Activated CD8-positive, alpha-beta T cell treated with anti-CD3 and anti-CD28 coated beads for 36 hours (primary cell): ENCODE measurements at regions not wholly inside any gene's neighbourhood (a gene's known extent, or its start where the extent isn't known, plus 50 kb on each side); places are given as distances from the start of the nearest gene placed in this dataset.
"Not testable (repeated sequence)": the region's sequence is repeated elsewhere in the genome, so short reads cannot be mapped to it uniquely, and the experiment has no call there.

Experiments used
- ATAC-seq: fragments of 200-7000 bp; cut with Tn5 transposase; one replicate; pipeline ENCODE4 v1.10.0; 2021; ENCODE audit warnings: mild to moderate bottlenecking, moderate library complexity
- CTCF ChIA-PET: fragments of 350-600 bp; sonication (Branson Sonifier 250); formaldehyde crosslinking; loops from one replicate; lab custom pipeline; 2021; ENCODE audit warnings: antibody characterized with exemption; lab: Charles Lee
- POLR2A ChIA-PET: fragments of 350-600 bp; sonication (Branson Sonifier 250); formaldehyde crosslinking; loops from one replicate; lab custom pipeline; 2021; ENCODE audit warnings: antibody characterized with exemption; lab: Charles Lee
- DNase-seq: peaks from one replicate; pipeline ENCODE4 v3.0.0-alpha.2; 2020
- H3K27ac Mint-ChIP-seq: one replicate; pipeline ENCODE4 v1.8.0; 2021; ENCODE audit warnings: mild to moderate bottlenecking, mixed read lengths
- H3K27me3 Mint-ChIP-seq: one replicate; pipeline ENCODE4 v1.8.0; 2021; ENCODE audit warnings: mixed read lengths
- H3K36me3 Mint-ChIP-seq: one replicate; pipeline ENCODE4 v1.8.0; 2021; ENCODE audit warnings: low read depth, mixed read lengths
- H3K4me1 Mint-ChIP-seq: one replicate; pipeline ENCODE4 v1.8.0; 2021; ENCODE audit warnings: low read depth, mixed read lengths
- H3K4me3 Mint-ChIP-seq: one replicate; pipeline ENCODE4 v1.8.0; 2021; ENCODE audit warnings: mild to moderate bottlenecking, moderate library complexity, mixed read lengths
- H3K9me3 Mint-ChIP-seq: one replicate; pipeline ENCODE4 v1.8.0; 2021; ENCODE audit warnings: mixed read lengths
- intact Hi-C: fragments of 100-400 bp; cut with micrococcal nuclease; formaldehyde crosslinking; loops from one replicate; pipeline ENCODE4 v1.10.0; 2022
- TF ChIP-seq, protein P1 (sequence below): fragments of 200-600 bp; IDR thresholded peaks from one replicate; pipeline ENCODE4 v1.8.0; 2022; ENCODE audit warnings: antibody characterized with exemption, mild to moderate bottlenecking

DNA sequence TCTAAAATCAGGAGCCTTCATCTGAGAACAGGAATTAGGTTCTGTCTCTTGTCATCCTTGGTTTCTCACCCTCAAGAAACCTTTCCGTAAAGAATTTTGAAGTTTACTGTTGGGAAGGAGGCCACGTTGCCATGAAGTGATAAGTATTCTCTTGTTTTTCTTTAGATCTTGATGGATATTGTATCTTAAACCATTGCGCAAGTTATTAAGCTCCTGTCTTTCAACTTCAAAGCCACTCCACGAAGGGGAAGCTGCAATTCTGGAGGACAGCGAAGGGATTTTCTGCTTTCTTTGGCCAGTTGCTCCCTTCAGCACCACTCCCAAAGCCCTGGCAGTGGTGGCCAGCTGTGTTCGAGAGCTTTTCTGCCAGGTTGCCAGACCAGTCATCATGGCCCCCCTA lies 198.1 kb upstream of the EXOC2 start:
- Mint-ChIP-seq H3K4me3 (no peak overlapping the region), H3K9me3 (no peaks in the 10 kb centered on the region), H3K27ac (no peak overlapping the region), H3K27me3 (peaks cover 2% of the 10 kb centered on the region), H3K36me3 (no peaks in the 10 kb centered on the region), H3K4me1 (no peaks in the 10 kb centered on the region)
- intact Hi-C loops = no loop called here
- DNase-seq (no peak), ATAC-seq (no peak)
- TF ChIP-seq, protein P1, sequence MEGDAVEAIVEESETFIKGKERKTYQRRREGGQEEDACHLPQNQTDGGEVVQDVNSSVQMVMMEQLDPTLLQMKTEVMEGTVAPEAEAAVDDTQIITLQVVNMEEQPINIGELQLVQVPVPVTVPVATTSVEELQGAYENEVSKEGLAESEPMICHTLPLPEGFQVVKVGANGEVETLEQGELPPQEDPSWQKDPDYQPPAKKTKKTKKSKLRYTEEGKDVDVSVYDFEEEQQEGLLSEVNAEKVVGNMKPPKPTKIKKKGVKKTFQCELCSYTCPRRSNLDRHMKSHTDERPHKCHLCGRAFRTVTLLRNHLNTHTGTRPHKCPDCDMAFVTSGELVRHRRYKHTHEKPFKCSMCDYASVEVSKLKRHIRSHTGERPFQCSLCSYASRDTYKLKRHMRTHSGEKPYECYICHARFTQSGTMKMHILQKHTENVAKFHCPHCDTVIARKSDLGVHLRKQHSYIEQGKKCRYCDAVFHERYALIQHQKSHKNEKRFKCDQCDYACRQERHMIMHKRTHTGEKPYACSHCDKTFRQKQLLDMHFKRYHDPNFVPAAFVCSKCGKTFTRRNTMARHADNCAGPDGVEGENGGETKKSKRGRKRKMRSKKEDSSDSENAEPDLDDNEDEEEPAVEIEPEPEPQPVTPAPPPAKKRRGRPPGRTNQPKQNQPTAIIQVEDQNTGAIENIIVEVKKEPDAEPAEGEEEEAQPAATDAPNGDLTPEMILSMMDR = no peak
- POLR2A ChIA-PET = no interaction called here
- CTCF ChIA-PET = interaction anchor here (0.9 kb wide), 1 partner anchor 169 kb away, joined by 3 read pairs; no protein-coding TSS in a partner anchor

DNA sequence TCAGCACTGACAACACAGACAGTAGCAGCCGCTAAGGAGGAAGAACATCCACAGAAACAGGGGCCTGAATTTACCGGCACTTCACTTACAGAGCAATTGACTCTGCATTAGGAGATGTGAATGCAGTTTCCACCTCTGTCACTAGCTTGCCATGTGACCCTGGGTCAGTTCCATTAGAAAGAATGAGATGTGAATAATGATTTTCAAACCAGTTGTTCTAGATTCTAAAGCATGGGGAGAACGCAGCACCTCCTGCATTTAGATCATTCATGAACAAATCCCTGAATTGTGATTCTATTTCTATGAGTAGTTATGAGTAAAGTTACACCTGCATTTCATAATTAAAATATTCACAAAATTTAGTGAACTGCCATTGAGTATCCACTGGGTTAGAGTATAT lies 197.3 kb upstream of the EXOC2 start:
- H3K4me1 Mint-ChIP-seq = peaks cover 3% of the 10 kb centered on the region
- H3K9me3 Mint-ChIP-seq = no peaks in the 10 kb centered on the region
- intact Hi-C loops = no loop called here
- CTCF ChIA-PET = no interaction called here
- no peak overlapping the region for H3K27ac Mint-ChIP-seq
- no peaks in the 10 kb centered on the region for H3K36me3 Mint-ChIP-seq
- no peak for ATAC-seq
- peaks cover 2% of the 10 kb centered on the region for H3K27me3 Mint-ChIP-seq
- no peak overlapping the region for H3K4me3 Mint-ChIP-seq
- POLR2A ChIA-PET = no interaction called here
- TF ChIP-seq, protein P1 = no peak
- DNase-seq = no peak

DNA sequence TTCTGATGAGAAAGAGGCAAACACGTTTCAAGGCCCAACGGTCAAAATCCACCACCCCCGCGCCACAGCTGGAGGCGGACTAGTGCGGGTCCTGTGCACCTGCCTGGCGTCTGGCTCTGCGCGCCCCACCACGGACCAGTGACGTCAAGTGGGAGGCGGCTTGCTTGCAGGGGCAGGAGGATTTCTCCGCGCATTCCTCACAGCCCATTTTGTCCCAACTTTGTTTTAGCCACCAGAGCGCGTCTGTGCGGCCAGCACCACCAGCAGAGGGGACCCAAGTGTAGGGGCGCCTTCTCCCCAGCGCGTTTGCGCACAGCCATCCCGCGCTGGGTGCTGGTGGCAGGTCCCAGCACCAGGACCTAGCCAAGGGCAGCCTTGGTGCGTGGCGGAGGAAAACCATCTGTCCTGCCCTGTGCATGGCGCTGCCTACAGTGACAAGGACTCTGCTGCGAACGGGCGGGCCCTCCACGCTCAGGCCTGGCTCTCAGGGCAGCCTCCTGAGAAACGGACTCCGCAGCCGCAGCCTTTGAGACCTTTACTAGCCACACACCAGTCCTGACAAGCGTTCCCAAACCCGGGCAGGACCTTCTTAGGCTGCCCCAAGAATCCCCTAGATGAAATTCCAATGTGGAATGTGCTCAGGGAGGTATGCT lies 194.8 kb upstream of the EXOC2 start:
- intact Hi-C loops = no loop called here
- ChIA-PET POLR2A (no interaction called here), CTCF (no interaction called here)
- H3K27me3 Mint-ChIP-seq = peaks cover 3% of the 10 kb centered on the region
- TF ChIP-seq, protein P1 = no peak
- no peak overlapping the region for H3K4me3 Mint-ChIP-seq
- no peak overlapping the region for H3K27ac Mint-ChIP-seq
- no peak for ATAC-seq
- peaks cover 8% of the 10 kb centered on the region for H3K4me1 Mint-ChIP-seq
- no peak for DNase-seq
- no peaks in the 10 kb centered on the region for H3K9me3 Mint-ChIP-seq
- H3K36me3 Mint-ChIP-seq = no peaks in the 10 kb centered on the region

DNA sequence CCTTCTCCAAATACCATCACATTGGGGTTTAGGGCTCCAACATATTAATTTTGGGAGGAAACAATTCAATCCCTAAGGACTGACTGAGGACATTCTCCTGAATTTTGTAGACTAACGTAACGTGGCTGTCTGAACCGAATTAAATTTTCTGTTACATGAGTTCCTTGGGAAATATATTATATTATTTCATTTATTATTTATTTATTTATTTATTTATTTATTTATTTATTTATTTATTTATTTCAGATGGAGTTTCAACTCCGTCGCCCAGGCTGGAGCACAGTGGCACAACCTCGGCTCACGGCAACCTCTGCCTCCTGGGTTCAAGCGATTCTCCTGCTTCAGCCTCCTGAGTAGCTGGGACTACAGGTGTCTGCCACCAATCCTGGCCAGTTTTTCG lies 193.2 kb upstream of the EXOC2 start:
- H3K9me3 Mint-ChIP-seq, POLR2A ChIA-PET, intact Hi-C loops, CTCF ChIA-PET, H3K36me3 Mint-ChIP-seq, H3K27me3 Mint-ChIP-seq, H3K27ac Mint-ChIP-seq, DNase-seq, H3K4me1 Mint-ChIP-seq, H3K4me3 Mint-ChIP-seq, ATAC-seq: not testable (repeated sequence)

DNA sequence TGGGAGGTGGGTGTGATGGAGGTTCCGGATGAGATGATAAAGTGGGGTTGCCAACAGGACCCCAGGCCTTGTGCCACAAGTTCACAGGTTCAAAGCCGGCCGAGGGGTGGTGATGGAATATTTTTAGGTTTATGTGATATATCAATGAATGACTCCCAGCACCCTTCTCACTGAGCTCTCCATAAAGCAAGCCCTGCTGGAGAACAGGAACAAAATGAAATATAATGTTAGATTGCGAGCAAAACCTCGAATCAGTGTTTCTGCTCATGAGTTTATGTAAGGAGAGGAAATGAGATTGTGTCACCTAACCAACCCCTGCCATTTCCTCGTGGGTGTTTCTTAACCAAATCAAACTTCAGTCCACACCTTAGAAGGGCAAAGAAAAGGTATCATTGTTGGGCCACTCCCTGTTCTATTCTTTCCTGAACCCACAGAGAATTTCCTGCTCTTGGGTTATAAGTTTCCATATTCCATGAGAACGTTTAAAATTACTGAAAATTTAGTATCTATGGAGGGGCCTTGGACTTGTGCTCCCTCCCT lies 192.2 kb upstream of the EXOC2 start:
- intact Hi-C loops = no loop called here
- Mint-ChIP-seq H3K36me3 (no peaks in the 10 kb centered on the region), H3K9me3 (no peaks in the 10 kb centered on the region), H3K4me3 (no peak overlapping the region), H3K27ac (no peak overlapping the region), H3K4me1 (peaks cover 8% of the 10 kb centered on the region), H3K27me3 (peaks cover 7% of the 10 kb centered on the region)
- ChIA-PET POLR2A (no interaction called here), CTCF (no interaction called here)
- TF ChIP-seq, protein P1 = no peak
- ATAC-seq = no peak
- no peak for DNase-seq
